GM12872 (cell line): ENCODE measurements at regions not wholly inside any gene's neighbourhood (a gene's known extent, or its start where the extent isn't known, plus 50 kb on each side); places are given as distances from the start of the nearest gene placed in this dataset.

Experiments used
- TF ChIP-seq, protein P1 (sequence below): IDR thresholded peaks from 3 replicates; pipeline ENCODE4 v1.5.1; 2011; ENCODE audit warnings: low read depth, mild to moderate bottlenecking, low read length, moderate library complexity; ENCODE audit not compliant: insufficient read depth

GRCh38 chr4:138761638-138762220, 253.9 kb upstream of the NOCT start:
- TF ChIP-seq, protein P1, sequence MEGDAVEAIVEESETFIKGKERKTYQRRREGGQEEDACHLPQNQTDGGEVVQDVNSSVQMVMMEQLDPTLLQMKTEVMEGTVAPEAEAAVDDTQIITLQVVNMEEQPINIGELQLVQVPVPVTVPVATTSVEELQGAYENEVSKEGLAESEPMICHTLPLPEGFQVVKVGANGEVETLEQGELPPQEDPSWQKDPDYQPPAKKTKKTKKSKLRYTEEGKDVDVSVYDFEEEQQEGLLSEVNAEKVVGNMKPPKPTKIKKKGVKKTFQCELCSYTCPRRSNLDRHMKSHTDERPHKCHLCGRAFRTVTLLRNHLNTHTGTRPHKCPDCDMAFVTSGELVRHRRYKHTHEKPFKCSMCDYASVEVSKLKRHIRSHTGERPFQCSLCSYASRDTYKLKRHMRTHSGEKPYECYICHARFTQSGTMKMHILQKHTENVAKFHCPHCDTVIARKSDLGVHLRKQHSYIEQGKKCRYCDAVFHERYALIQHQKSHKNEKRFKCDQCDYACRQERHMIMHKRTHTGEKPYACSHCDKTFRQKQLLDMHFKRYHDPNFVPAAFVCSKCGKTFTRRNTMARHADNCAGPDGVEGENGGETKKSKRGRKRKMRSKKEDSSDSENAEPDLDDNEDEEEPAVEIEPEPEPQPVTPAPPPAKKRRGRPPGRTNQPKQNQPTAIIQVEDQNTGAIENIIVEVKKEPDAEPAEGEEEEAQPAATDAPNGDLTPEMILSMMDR = no peak

DNA sequence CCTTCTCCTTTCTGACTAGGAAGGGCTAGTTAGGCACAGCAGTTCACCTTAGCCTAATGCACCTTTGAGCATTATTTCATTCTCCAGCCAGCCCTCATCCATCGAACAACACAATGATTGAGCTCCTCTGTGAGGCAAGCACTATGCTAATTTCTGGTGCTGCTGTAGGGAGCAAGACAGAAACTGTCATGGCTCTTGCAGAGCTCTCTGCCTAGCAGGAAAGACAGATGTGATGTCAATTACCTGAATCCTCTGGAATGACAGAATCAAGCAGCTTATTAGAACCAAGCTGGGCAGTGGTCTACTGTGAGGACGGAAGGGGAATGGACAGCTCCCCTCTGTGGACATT, 256.1 kb upstream of the NOCT start:
- TF ChIP-seq, protein P1 = no peak

DNA sequence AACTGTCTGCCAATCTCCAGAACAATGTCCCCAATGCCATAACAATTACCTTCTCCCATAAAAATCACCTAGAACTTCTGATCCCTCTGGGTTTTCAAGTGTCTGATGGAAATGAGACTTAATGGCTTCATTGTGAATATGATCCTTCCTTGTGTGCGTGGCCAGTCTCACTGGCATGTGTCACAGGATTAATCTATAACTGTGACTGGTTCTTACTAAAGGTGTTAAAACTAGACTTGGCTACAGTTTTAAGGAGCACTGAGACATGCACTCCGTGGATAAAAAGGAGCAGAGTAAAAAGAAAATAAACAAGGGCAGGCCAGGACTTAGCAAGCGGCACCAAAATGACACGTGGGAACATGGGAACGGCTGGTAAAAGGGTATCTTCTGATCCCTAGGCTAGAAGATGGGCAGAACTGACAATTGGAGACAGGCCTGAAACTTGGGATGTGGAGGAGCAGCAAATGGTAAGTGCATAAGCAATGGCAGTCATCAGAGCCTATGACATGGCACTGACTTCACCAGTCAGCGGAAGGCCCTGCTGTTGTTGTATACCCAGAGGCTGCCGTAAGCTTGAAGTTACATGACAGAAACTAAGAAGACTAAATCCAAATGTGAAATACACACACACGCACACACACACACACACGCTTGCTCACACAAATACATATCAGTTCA, 256.6 kb upstream of the NOCT start:
- TF ChIP-seq, protein P1 = no peak

DNA sequence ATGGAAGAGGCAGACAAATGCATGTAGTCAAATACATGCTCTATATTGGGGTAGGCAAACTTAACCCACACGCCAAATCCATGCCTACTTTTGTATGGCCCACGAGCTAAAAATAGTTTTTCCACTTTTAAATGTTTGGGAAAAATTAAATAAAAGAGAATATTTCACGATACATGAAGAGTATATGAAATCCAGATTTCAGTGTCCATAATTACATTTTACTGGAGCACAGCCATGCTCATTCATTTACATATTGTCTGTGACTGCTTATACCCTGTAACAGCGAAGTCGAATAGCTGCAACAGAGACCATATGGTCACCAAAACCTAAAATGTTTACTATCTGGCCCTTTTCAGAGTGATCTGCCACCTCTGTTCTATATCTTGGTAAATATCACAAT, 257.4 kb upstream of the NOCT start:
- TF ChIP-seq, protein P1 = no peak

DNA sequence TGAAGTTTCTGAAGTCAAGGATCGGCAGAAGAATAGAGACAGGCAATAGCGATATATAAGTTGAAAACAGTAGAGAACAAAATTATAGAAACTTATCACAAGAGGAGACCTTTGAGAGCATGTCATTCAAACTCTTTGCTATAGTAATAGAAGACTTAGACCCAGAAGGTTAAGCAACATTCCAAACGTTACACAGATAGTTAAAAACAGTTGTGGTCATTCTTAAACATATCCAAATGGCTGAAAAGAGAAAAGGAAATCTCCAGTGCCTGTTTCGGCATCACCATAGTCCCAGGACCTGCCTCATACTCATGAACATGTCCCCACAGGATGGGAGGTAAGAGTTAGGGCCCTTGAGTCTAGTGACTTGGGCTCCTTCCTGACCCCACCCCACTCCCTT, 258.1 kb upstream of the NOCT start:
- TF ChIP-seq, protein P1 = no peak

GRCh38 chr4:138756519-138756918, 259.1 kb upstream of the NOCT start:
- TF ChIP-seq, protein P1 = no peak

DNA sequence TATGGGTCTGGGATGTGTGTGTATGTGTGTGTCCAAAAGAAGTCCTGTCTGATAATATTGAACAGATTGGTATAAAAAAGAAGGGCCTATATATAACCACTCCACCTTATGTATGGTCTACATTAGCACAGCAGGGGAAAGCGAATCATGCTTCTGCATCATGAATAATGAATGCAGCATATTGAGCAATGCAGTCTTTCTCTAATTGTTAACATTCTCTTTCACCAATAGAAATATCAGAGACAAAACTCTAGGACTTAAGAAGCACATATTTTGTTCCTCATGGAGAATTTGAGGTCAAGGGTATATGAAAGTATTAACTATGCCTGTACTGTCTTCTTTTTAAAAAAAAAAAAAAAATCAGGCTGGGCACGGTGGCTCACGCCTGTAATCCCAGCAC, 264.3 kb upstream of the NOCT start:
- TF ChIP-seq, protein P1 = no peak

- TF ChIP-seq, protein P1 = no peak
Measured at GRCh38 chr4:138749303-138749702, 266.3 kb upstream of the NOCT start.
